ENCODE measurements at regions not wholly inside any gene's neighbourhood (a gene's known extent, or its start where the extent isn't known, plus 50 kb on each side); places are given as distances from the start of the nearest gene placed in this dataset.

DNA sequence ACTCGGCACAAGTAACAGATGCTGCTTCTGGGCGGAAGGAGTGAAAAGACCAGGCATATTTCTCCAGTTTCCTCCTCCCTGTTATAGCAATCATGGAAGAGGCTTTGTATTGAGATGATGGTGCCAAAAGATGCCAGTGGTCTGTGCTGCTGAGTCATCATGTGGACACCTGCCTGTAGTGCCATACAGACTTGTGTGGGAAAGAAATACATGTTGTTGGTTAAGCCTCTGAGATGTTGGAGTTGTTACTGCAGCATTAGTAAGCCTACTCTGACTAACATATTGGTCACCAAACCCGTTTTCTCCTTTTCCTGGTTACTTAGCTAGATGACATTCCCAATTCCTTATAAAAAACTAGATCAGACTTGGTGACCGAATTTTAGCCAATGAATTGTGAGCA, 356.9 kb downstream of the ZNF521 start:
- DNase-seq, result no peak

DNA sequence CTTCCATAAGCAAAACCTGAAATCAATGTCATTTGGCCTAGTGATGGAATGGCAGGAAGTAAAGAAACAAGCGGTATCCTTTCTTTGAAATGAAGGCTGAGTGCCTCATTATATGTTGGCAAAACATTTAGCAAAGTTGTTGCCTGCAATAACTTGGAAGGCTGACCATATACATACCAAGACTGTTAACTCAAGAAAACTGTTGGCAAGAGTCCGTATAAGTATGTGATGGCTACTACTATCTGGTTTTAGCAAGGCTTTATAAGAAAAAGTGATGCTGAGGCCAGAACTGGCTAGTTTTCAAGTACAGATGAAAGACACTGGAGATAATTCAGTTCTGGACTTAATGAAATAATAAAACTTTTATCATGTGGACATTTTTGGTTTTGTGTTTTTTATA, 356.2 kb downstream of the ZNF521 start:
- no peak for DNase-seq

DNA sequence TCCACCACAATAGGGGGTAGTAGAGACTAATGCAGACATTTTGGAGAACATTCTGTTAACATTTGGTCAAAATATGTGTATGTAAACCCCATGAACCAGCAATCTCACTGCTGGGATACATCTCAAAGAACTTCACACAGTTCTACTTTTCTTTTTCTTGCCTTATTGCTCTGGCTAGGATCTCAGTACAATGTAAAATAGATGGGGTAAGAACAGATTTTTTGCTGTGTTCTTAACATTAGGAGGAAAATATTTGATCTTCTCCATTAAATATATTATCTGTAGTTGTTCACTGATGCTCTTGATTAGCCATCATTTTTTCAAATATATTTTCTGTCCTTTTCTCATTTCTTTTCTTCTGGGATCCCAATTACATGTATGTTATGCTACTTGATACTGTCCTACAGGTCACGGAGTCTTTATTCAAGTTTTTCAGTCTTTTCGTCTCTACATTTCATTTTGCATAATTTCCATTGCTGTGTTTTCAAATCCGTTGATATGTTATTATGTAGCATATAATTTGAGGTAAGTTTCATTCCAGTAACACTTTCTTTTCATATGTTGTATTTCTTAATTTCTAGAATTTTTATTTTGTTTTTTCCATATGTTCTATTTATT, 352.2 kb downstream of the ZNF521 start:
- DNase-seq, result no peak

GRCh38 chr18:25001803-25002202, 350.2 kb downstream of the ZNF521 start:
- DNase-seq, result no peak

DNA sequence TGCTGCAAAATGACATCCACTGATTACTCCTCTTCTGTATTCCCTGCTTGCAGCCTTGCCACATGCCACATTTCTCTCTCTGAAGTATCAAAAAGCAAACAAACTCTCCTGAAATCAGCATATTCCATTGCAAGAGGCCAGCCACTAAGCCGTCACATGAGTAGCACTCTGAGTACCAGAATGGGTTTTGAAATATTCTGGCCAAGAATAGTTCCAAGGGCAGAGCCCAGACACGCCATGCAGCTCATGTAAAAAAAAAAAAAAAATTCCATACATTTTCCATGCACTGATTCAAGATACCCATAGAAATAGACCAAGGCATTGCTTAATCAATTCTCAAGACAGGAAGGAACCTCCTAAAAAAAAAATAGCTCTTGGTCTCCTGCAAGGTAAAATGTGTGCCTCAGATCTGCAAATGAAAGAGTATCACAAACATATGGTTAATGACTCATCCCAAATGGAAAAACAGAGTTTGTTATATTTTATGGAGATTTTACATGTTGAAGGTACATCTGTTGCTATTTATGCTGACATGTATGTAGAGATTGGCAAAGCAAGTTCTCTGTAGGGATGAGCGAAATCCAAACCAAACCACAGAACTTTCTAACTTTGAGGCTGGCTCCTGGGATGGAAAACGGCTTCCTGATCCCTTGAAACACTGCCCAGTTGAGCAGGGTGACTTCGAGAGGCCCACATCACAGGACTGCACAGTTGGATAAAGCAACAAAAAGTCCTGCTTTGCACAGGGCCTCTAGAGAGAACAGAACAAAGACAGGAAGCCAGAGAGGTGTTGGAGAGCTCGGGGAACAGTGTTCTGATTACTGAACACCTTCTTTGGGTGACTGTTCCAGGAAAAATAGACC, 346.2 kb downstream of the ZNF521 start:
- DNase-seq, result no peak

DNA sequence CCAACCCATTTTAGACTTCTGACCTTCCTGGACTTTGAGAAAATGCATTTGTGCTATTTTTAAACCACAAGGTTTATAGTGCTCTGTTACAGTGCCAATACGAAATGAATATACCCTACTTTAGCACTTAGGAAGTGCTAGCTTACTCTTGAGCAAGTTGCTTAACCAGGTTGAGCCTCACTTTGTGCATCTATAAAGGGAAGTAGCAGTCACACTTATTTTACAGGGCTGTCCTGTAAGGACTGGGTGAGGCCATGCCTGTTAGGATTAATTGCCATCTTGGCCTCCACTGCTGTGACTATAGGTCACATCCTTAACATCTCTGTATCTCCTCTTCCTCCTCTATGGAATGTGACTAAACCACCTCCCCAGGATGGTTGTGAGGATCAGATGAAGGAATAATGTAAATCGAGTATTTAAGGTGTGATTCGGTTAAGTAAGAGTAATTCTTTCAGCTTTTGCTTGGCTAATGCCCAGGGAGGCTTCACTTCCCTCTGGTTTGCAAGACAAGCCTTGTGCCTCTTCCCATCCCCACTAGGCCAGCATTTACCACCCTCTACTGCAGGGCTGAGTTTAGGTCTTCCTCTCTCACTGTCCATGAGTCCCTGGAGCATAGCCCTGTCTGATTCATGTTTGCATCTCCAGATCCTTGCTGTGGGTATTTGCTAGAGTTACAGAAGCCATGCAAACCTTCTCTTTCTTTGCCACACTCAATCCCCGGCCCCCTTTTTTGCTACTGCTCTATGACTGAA, 341.2 kb downstream of the ZNF521 start:
- DNase-seq, result no peak
